Loucy (cell line): ENCODE measurements at regions not wholly inside any gene's neighbourhood (a gene's known extent, or its start where the extent isn't known, plus 50 kb on each side); places are given as distances from the start of the nearest gene placed in this dataset.

Source experiments
- EZH2phosphoT487 ChIP-seq: fragments of 200-600 bp; IDR thresholded peaks from 2 replicates; pipeline ENCODE4 v1.6.1; 2018; ENCODE audit warnings: antibody characterized with exemption, mild to moderate bottlenecking, moderate library complexity, borderline replicate concordance
- TF ChIP-seq, protein P1 (sequence below): fragments of 200-600 bp; sonication (generic); conservative IDR thresholded peaks from 2 replicates; pipeline ENCODE4 v1.5.1; 2014; ENCODE audit warnings: mild to moderate bottlenecking, antibody characterized with exemption, low read length

DNA sequence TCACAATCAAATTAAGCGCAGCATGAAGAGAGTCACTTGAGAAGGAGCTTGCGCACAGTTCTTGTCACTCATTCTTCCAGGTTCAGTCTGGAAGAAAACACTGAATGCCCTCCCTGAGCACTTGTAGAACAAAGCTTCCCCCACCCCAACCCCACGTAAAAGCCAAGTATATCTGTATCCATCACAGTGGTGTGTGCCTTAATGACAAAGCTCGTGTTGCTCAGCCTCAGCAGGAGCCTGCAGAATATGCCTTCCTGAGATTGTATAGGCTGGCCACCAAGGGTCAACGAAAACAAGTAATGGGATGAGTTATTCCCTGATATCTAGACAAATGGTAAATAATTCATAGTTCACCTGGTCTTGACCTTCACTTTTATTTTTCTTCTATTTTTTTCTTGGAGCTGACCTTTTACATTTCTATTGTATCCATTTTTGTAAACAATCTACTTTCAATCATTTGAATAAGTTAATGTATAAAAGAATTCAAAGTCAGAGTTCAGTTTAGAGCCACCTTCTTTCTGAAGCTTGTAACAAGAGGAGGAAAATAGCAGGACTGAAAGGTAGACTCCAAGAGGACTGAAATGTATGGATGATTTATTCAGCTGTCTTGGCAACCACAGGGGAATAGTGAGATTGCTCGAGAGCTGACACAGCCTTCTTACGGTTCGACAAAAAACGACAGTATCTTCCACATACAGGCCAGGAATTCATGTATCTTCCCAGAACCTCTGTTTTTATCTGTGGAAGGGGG is 405.5 kb upstream of the TPM1 start:
- TF ChIP-seq, protein P1, sequence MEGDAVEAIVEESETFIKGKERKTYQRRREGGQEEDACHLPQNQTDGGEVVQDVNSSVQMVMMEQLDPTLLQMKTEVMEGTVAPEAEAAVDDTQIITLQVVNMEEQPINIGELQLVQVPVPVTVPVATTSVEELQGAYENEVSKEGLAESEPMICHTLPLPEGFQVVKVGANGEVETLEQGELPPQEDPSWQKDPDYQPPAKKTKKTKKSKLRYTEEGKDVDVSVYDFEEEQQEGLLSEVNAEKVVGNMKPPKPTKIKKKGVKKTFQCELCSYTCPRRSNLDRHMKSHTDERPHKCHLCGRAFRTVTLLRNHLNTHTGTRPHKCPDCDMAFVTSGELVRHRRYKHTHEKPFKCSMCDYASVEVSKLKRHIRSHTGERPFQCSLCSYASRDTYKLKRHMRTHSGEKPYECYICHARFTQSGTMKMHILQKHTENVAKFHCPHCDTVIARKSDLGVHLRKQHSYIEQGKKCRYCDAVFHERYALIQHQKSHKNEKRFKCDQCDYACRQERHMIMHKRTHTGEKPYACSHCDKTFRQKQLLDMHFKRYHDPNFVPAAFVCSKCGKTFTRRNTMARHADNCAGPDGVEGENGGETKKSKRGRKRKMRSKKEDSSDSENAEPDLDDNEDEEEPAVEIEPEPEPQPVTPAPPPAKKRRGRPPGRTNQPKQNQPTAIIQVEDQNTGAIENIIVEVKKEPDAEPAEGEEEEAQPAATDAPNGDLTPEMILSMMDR: no peak
- TF ChIP-seq EZH2phosphoT487: no peak
